ENCODE measurements at regions not wholly inside any gene's neighbourhood (a gene's known extent, or its start where the extent isn't known, plus 50 kb on each side); places are given as distances from the start of the nearest gene placed in this dataset.
"Not testable (repeated sequence)": the region's sequence is repeated elsewhere in the genome, so short reads cannot be mapped to it uniquely, and the experiment has no call there.

- not testable (repeated sequence) for TF ChIP-seq NR1H2 (CRISPR knock-in tag; IDR thresholded peaks at IDR 0.05; ENCODE audit: borderline replicate concordance, low read depth); KLF9 (CRISPR knock-in tag; IDR thresholded peaks at IDR 0.05; ENCODE audit: low read depth)
Measured at GRCh38 chr20:20784450-20784849, 72.0 kb upstream of the RALGAPA2 start.
